HG02970 (cell line): ENCODE measurements at regions not wholly inside any gene's neighbourhood (a gene's known extent, or its start where the extent isn't known, plus 50 kb on each side); places are given as distances from the start of the nearest gene placed in this dataset.
"Not testable (repeated sequence)": the region's sequence is repeated elsewhere in the genome, so short reads cannot be mapped to it uniquely, and the experiment has no call there.

Source experiments
- ATAC-seq: cut with Tn5 transposase; IDR thresholded peaks from one replicate; pipeline ENCODE4 v1.9.1; 2021; ENCODE audit warnings: mild to moderate bottlenecking, moderate library complexity, moderate number of reproducible peaks; ENCODE audit not compliant: unreplicated experiment, low FRiP score

- no peak for ATAC-seq
These were observed 192.9 kb upstream of the CCNG1 start for GRCh38 chr5:163244445-163244987.

- ATAC-seq: no peak
These were observed 191.8 kb upstream of the CCNG1 start for GRCh38 chr5:163245584-163245983.

GRCh38 chr5:163248333-163248732, 189.1 kb upstream of the CCNG1 start:
- no peak for ATAC-seq

GRCh38 chr5:163248871-163249270, 188.5 kb upstream of the CCNG1 start:
- no peak for ATAC-seq

- ATAC-seq: no peak
These were observed 184.4 kb upstream of the CCNG1 start for GRCh38 chr5:163252950-163253349.

- no peak for ATAC-seq
These were observed 177.9 kb upstream of the CCNG1 start for GRCh38 chr5:163259495-163259894.

- ATAC-seq: no peak
These were observed 176.9 kb upstream of the CCNG1 start for GRCh38 chr5:163260471-163260870.

GRCh38 chr5:163260961-163261360, 176.4 kb upstream of the CCNG1 start:
- no peak for ATAC-seq

- no peak for ATAC-seq
These were observed 175.6 kb upstream of the CCNG1 start for GRCh38 chr5:163261647-163262269.

- not testable (repeated sequence) for ATAC-seq
These were observed 171.1 kb upstream of the CCNG1 start for GRCh38 chr5:163266249-163266648.

- ATAC-seq: no peak
These were observed 167.8 kb upstream of the CCNG1 start for GRCh38 chr5:163269624-163270023.

- ATAC-seq: no peak
These were observed 160.9 kb upstream of the CCNG1 start for GRCh38 chr5:163276466-163276865.

GRCh38 chr5:163280897-163281296, 156.5 kb upstream of the CCNG1 start:
- not testable (repeated sequence) for ATAC-seq

- no peak for ATAC-seq
These were observed 155.9 kb upstream of the CCNG1 start for GRCh38 chr5:163281512-163281911.

- no peak for ATAC-seq
These were observed 143.6 kb upstream of the CCNG1 start for GRCh38 chr5:163293836-163294235.

- no peak for ATAC-seq
These were observed 133.7 kb upstream of the CCNG1 start for GRCh38 chr5:163303718-163304117.

- ATAC-seq: no peak
These were observed 131.7 kb upstream of the CCNG1 start for GRCh38 chr5:163305655-163306054.

- no peak for ATAC-seq
These were observed 131.0 kb upstream of the CCNG1 start for GRCh38 chr5:163306421-163306820.

- ATAC-seq: no peak
These were observed 127.5 kb upstream of the CCNG1 start for GRCh38 chr5:163309914-163310313.

GRCh38 chr5:163310997-163311396, 126.4 kb upstream of the CCNG1 start:
- no peak for ATAC-seq

- ATAC-seq: no peak
These were observed 124.8 kb upstream of the CCNG1 start for GRCh38 chr5:163312598-163312997.

GRCh38 chr5:163313049-163313448, 124.3 kb upstream of the CCNG1 start:
- ATAC-seq: not testable (repeated sequence)

GRCh38 chr5:163316374-163316773, 121.0 kb upstream of the CCNG1 start:
- ATAC-seq: not testable (repeated sequence)
